K562 (cell line): ENCODE measurements at regions not wholly inside any gene's neighbourhood (a gene's known extent, or its start where the extent isn't known, plus 50 kb on each side); places are given as distances from the start of the nearest gene placed in this dataset.

Experiments used
- ZBTB11 ChIP-seq, 3 experiments: fragments of 200-800 bp in 1 of 3; fragments of 250-450 bp in 1 of 3; fragments of 450-650 bp in 1 of 3; sonication (Bioruptor Pico) in 1 of 3; sonication (Bioruptor generic) in 1 of 3; formaldehyde crosslinking in 1 of 3; IDR thresholded peaks; 2 replicates each; pipeline versions ENCODE4 v1.6.1 to v1.8.0; 2016 to 2022; ENCODE audit warnings: mild to moderate bottlenecking in 2 of 3, missing genetic modification characterization in 2 of 3, missing compliant biosample characterization in 1 of 3, moderate library complexity in 1 of 3
- TF ChIP-seq, protein P1 (sequence below), 3 experiments: IDR thresholded peaks in 2 of 3; conservative IDR thresholded peaks in 1 of 3; 2 replicates each; pipeline ENCODE4 v1.5.1; 2011 to 2012; ENCODE audit warnings: low read length in 3 of 3, mild to moderate bottlenecking in 3 of 3, control low read depth in 2 of 3, improper control_type of control experiment in 1 of 3, inconsistent platforms in 1 of 3, low read depth in 1 of 3, mixed read lengths in 1 of 3, moderate library complexity in 1 of 3; ENCODE audit not compliant: insufficient read depth in 2 of 3

DNA sequence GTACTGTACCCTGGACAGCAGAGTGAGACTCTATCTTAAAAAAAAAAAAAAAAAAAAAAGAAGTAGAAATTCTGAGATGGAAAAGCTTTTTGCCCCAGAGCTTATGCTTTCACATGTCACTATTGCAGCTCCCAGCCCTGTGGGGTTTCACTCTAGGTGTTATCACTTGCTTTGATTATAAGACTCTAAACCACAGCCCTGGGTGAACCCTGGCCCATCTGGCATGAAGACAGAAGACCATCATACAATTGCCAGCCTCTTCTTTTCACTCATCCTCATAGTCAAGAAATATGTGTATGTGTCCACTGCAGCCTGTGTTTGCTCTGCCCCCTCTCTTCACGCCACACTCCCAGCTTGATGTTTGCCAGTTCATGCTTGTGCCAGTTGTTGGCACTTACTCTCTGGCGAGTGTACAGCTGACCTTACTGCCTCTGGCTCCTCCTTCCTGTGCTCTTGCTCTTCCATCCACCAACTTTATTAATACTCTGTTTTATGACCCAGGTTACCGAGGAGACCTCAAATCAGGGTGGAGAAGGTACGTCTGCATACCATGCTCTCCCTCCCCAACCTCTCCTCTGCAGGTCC, 136.7 kb upstream of the NCK2 start:
- TF ChIP-seq, protein P1, sequence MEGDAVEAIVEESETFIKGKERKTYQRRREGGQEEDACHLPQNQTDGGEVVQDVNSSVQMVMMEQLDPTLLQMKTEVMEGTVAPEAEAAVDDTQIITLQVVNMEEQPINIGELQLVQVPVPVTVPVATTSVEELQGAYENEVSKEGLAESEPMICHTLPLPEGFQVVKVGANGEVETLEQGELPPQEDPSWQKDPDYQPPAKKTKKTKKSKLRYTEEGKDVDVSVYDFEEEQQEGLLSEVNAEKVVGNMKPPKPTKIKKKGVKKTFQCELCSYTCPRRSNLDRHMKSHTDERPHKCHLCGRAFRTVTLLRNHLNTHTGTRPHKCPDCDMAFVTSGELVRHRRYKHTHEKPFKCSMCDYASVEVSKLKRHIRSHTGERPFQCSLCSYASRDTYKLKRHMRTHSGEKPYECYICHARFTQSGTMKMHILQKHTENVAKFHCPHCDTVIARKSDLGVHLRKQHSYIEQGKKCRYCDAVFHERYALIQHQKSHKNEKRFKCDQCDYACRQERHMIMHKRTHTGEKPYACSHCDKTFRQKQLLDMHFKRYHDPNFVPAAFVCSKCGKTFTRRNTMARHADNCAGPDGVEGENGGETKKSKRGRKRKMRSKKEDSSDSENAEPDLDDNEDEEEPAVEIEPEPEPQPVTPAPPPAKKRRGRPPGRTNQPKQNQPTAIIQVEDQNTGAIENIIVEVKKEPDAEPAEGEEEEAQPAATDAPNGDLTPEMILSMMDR (IDR thresholded peaks at IDR 0.05 in 2 of 3, conservative IDR thresholded peaks at IDR 0.05 in 1 of 3; ENCODE audit: insufficient read depth in 2 of 3, low read depth in 1 of 3, low read length in 3 of 3), result no peak
- no peak for TF ChIP-seq ZBTB11 (CRISPR knock-in tag; IDR thresholded peaks at IDR 0.05)
